ENCODE measurements at regions not wholly inside any gene's neighbourhood (a gene's known extent, or its start where the extent isn't known, plus 50 kb on each side); places are given as distances from the start of the nearest gene placed in this dataset.

GRCh38 chr1:58883037-58883887, 99.4 kb upstream of the JUN start (continued):
- TF ChIP-seq PATZ1 (CRISPR knock-in tag; IDR thresholded peaks at IDR 0.05; ENCODE audit: borderline replicate concordance) (0 out of 2 replicates have a peak, but pooled peaks have one; percentile 53), ETV5 (CRISPR knock-in tag; IDR thresholded peaks at IDR 0.05; ENCODE audit: low read depth) (peak; percentile 89), CREB3 (tag; conservative IDR thresholded peaks at IDR 0.05; ENCODE audit: low read depth) (peak; percentile 84), MEF2D (tag; conservative IDR thresholded peaks at IDR 0.05; ENCODE audit: low read depth) (peak; percentile 82), RERE (CRISPR knock-in tag; IDR thresholded peaks at IDR 0.05; ENCODE audit: borderline replicate concordance) (0 out of 2 replicates have a peak, but pooled peaks have one; percentile 41), PML (IDR thresholded peaks at IDR 0.05; ENCODE audit: low read length) (0 out of 2 replicates have a peak, but pooled peaks have one; percentile 16), NFIX (CRISPR knock-in tag; IDR thresholded peaks at IDR 0.05; ENCODE audit: low read depth) (no peak), SETDB1 (IDR thresholded peaks at IDR 0.05; ENCODE audit: low read length) (no peak), PREB (CRISPR knock-in tag; IDR thresholded peaks at IDR 0.05) (no peak), TEAD2 (tag; IDR thresholded peaks at IDR 0.05) (peak; percentile 86), STAT5A (IDR thresholded peaks at IDR 0.05; ENCODE audit: borderline replicate concordance, low read length) (peak; percentile 44), CBX5 (IDR thresholded peaks at IDR 0.05; ENCODE audit: borderline replicate concordance, low read depth) (no peak; the same call in 1 of the 2 replicates), NFXL1 (CRISPR knock-in tag; IDR thresholded peaks at IDR 0.05) (peak; percentile 47; the same call in 1 of the 2 replicates)
